ENCODE measurements at regions not wholly inside any gene's neighbourhood (a gene's known extent, or its start where the extent isn't known, plus 50 kb on each side); places are given as distances from the start of the nearest gene placed in this dataset.

- TF ChIP-seq ZNF462 (CRISPR knock-in tag; IDR thresholded peaks at IDR 0.05) = no peak
- no peak for TF ChIP-seq CREB1 (CRISPR knock-in tag; IDR thresholded peaks at IDR 0.05; ENCODE audit: low read depth)
- TF ChIP-seq ZNF331 (CRISPR knock-in tag; IDR thresholded peaks at IDR 0.05; ENCODE audit: low read depth) = no peak
Measured at GRCh38 chr4:116531026-116531425, 554.4 kb downstream of the TRAM1L1 start (continued).

GRCh38 chr4:116530048-116530447 lies 555.3 kb downstream of the TRAM1L1 start:
- Mint-ChIP-seq H3K9me3 (no peaks in the 10 kb centered on the region), H3K27ac (no peak overlapping the region), H3K4me3 (no peak overlapping the region), H3K27me3 (ENCODE audit: insufficient read depth, low read depth, poor library complexity) (no peaks in the 10 kb centered on the region), H3K4me1 (peaks cover 12% of the 10 kb centered on the region), H3K36me3 (ENCODE audit: low read depth) (no peaks in the 10 kb centered on the region)
- Histone ChIP-seq H3K27ac (ENCODE audit: low read depth) (no peak overlapping the region), H3K27me3 (ENCODE audit: insufficient read depth) (no peaks in the 10 kb centered on the region), H3K4me1 (ENCODE audit: insufficient read depth) (peaks cover 8% of the 10 kb centered on the region; the same call in 1 of the 2 replicates), H2AFZ (no peak overlapping the region), H3F3A (replicated peaks; ENCODE audit: low read depth) (no peaks in the 10 kb centered on the region), H3K9me2 (ENCODE audit: insufficient read depth) (no peaks in the 10 kb centered on the region), H3K36me3 (ENCODE audit: insufficient read depth) (no peaks in the 10 kb centered on the region), H3K79me2 (replicated peaks; ENCODE audit: insufficient read depth) (no peaks in the 10 kb centered on the region), H3K4me2 (no peak overlapping the region), H3K4me3 (no peak overlapping the region), H4K20me1 (replicated peaks; ENCODE audit: insufficient read depth) (no peaks in the 10 kb centered on the region)
- DNase-seq (ENCODE audit: low spot score) (no peak), ATAC-seq (no peak)
- TF ChIP-seq POLR2AphosphoS5 (IDR thresholded peaks at IDR 0.05; ENCODE audit: low read depth) = no peak
- no peak for TF ChIP-seq EZH2 (IDR thresholded peaks at IDR 0.05; ENCODE audit: low read depth, unreplicated experiment)
- no peak for TF ChIP-seq ZNF462 (CRISPR knock-in tag; IDR thresholded peaks at IDR 0.05)
- TF ChIP-seq ZNF331 (CRISPR knock-in tag; IDR thresholded peaks at IDR 0.05; ENCODE audit: low read depth) = no peak
- TF ChIP-seq JUNB (IDR thresholded peaks at IDR 0.05; ENCODE audit: unreplicated experiment) = no peak
- TF ChIP-seq ETS1 (IDR thresholded peaks at IDR 0.05) = no peak
- no peak for TF ChIP-seq NANOG (IDR thresholded peaks at IDR 0.05; ENCODE audit: borderline replicate concordance)
- no peak for TF ChIP-seq STAT1 (IDR thresholded peaks at IDR 0.05; ENCODE audit: unreplicated experiment)
- TF ChIP-seq EZH2phosphoT487 (IDR thresholded peaks at IDR 0.05; ENCODE audit: unreplicated experiment) = no peak

Measured in GM23338 (cell line).